ENCODE measurements at regions not wholly inside any gene's neighbourhood (a gene's known extent, or its start where the extent isn't known, plus 50 kb on each side); places are given as distances from the start of the nearest gene placed in this dataset.

- Histone ChIP-seq H4K20me1 (ENCODE audit: insufficient read depth) (no peaks in the 10 kb centered on the region), H3K9ac (no peak overlapping the region), H3K9me2 (no peaks in the 10 kb centered on the region), H3K4me1 (ENCODE audit: control insufficient read depth in 1 of 2, insufficient read depth in 2 of 2, low read depth in 1 of 2, low read length in 1 of 2) (no peaks in the 10 kb centered on the region), H3K36me3 (replicated peaks in 1 of 2; ENCODE audit: control insufficient read depth in 1 of 2, insufficient read depth in 2 of 2, low read length in 1 of 2) (no peaks in the 10 kb centered on the region), H3K27me3 (ENCODE audit: insufficient read depth) (no peaks in the 10 kb centered on the region), H3K9me3 (no peaks in the 10 kb centered on the region), H3K4me2 (no peak overlapping the region), H3K4me3 (ENCODE audit: low read depth in 2 of 2, low read length in 1 of 2) (no peak overlapping the region), H2AFZ (ENCODE audit: low read depth) (no peak overlapping the region), H3K27ac (ENCODE audit: low read depth in 2 of 2, low read length in 1 of 2) (no peak overlapping the region), H3K79me2 (ENCODE audit: insufficient read depth) (no peaks in the 10 kb centered on the region), H3F3A (replicated peaks; ENCODE audit: insufficient read depth) (no peaks in the 10 kb centered on the region)
- DNase-seq = no peak
- no peak for TF ChIP-seq NFIC (IDR thresholded peaks at IDR 0.05; ENCODE audit: borderline replicate concordance)
- no peak for TF ChIP-seq RFX5 (IDR thresholded peaks at IDR 0.05; ENCODE audit: low read length)
- TF ChIP-seq TAF1 (IDR thresholded peaks at IDR 0.05; ENCODE audit: borderline replicate concordance, low read depth, low read length) = no peak
- TF ChIP-seq RXRA (IDR thresholded peaks at IDR 0.05; ENCODE audit: borderline replicate concordance, low read depth) = no peak
- TF ChIP-seq TEAD4 (IDR thresholded peaks at IDR 0.05; ENCODE audit: borderline replicate concordance, insufficient read depth) = no peak
- no peak for TF ChIP-seq TCF12 (IDR thresholded peaks at IDR 0.05)
- no peak for TF ChIP-seq RAD21 (IDR thresholded peaks at IDR 0.05; ENCODE audit: low read length)
- TF ChIP-seq MEF2A (IDR thresholded peaks at IDR 0.05; ENCODE audit: borderline replicate concordance, low read depth) = no peak
- no peak for TF ChIP-seq POLR2AphosphoS5 (IDR thresholded peaks at IDR 0.05; ENCODE audit: low read depth, low read length)
- no peak for TF ChIP-seq CTCF (IDR thresholded peaks at IDR 0.05)
- TF ChIP-seq RCOR1 (IDR thresholded peaks at IDR 0.05; ENCODE audit: low read length) = no peak
- no peak for TF ChIP-seq SMC3 (IDR thresholded peaks at IDR 0.05; ENCODE audit: low read depth, low read length)
- TF ChIP-seq EZH2phosphoT487 (IDR thresholded peaks at IDR 0.05; ENCODE audit: borderline replicate concordance, low read depth) = no peak
- TF ChIP-seq ELF1 (IDR thresholded peaks at IDR 0.05) = no peak
- POLR2A ChIA-PET = no interaction called here
- CTCF ChIA-PET = no interaction called here
- 72% methylated on average over 5 of the region's 5 CpGs for WGBS (ENCODE audit: low lambda C conversion rate)
Observed at GRCh38 chr5:58094031-58094430, 365.9 kb downstream of the PLK2 start.

- H3K4me2 ChIP-seq = no peak overlapping the region
- TF ChIP-seq FOXM1 (IDR thresholded peaks at IDR 0.05; ENCODE audit: low read depth) = no peak
- TF ChIP-seq MAX (IDR thresholded peaks at IDR 0.05; ENCODE audit: low read depth) = no peak
- no peak for TF ChIP-seq FOXJ3 (CRISPR knock-in tag; IDR thresholded peaks at IDR 0.05)
- TF ChIP-seq EP300 (IDR thresholded peaks at IDR 0.05; ENCODE audit: borderline replicate concordance in 1 of 2, low read depth in 1 of 2, low read length in 1 of 2) = no peak
- no peak for TF ChIP-seq RAD21 (IDR thresholded peaks at IDR 0.05; ENCODE audit: low read length)
- no peak for TF ChIP-seq RXRA (IDR thresholded peaks at IDR 0.05; ENCODE audit: borderline replicate concordance, low read depth)
- TF ChIP-seq ZBTB33 (IDR thresholded peaks at IDR 0.05; ENCODE audit: borderline replicate concordance, low read depth) = no peak
- CTCF ChIA-PET = no interaction called here
- H3K9me3 ChIP-seq = no peaks in the 10 kb centered on the region
- H3F3A ChIP-seq (replicated peaks; ENCODE audit: insufficient read depth) = no peaks in the 10 kb centered on the region
- no peaks in the 10 kb centered on the region for H3K36me3 ChIP-seq (replicated peaks in 1 of 2; ENCODE audit: control insufficient read depth in 1 of 2, insufficient read depth in 2 of 2, low read length in 1 of 2)
- 88% methylated on average over 4 of the region's 4 CpGs for WGBS (ENCODE audit: low lambda C conversion rate)
- H3K27ac ChIP-seq (ENCODE audit: low read depth in 2 of 2, low read length in 1 of 2) = no peak overlapping the region
- no peaks in the 10 kb centered on the region for H3K79me2 ChIP-seq (ENCODE audit: insufficient read depth)
- no peaks in the 10 kb centered on the region for H3K27me3 ChIP-seq (ENCODE audit: insufficient read depth)
- H3K4me3 ChIP-seq (ENCODE audit: low read depth in 2 of 2, low read length in 1 of 2) = no peak overlapping the region
- H3K4me1 ChIP-seq (ENCODE audit: control insufficient read depth in 1 of 2, insufficient read depth in 2 of 2, low read depth in 1 of 2, low read length in 1 of 2) = no peaks in the 10 kb centered on the region
- H2AFZ ChIP-seq (ENCODE audit: low read depth) = no peak overlapping the region
- no peaks in the 10 kb centered on the region for H3K9me2 ChIP-seq
- DNase-seq = no peak
- no peaks in the 10 kb centered on the region for H4K20me1 ChIP-seq (ENCODE audit: insufficient read depth)
- POLR2A ChIA-PET = no interaction called here
- no peak overlapping the region for H3K9ac ChIP-seq
Observed at GRCh38 chr5:58090704-58091103, 369.2 kb downstream of the PLK2 start.
